HepG2 (cell line): ENCODE measurements at regions not wholly inside any gene's neighbourhood (a gene's known extent, or its start where the extent isn't known, plus 50 kb on each side); places are given as distances from the start of the nearest gene placed in this dataset.

Experiments used
- ATAC-seq: fragments of 200-7000 bp; cut with Tn5 transposase; 3 replicates; pipeline ENCODE4 v1.9.1; 2020; ENCODE audit warnings: mild to moderate bottlenecking, moderate library complexity
- BruUV-seq: library from RNA; stranded (reverse); fragments of 400-500 nt; replicated peaks from 2 replicates; lab custom pipeline; 2021; lab: Mats Ljungman, UMichigan
- CTCF ChIA-PET: fragments of 300-600 bp; formaldehyde crosslinking; extraction: SDS; loops from one replicate; lab custom pipeline; 2021; ENCODE audit warnings: low total read pairs, inconsistent platforms, low intra/inter-chr PET ratio; lab: Yijun Ruan, JAX
- POLR2A ChIA-PET: fragments of 350-600 bp; sonication (Branson Sonifier 250); formaldehyde crosslinking; loops from one replicate; lab custom pipeline; 2020; ENCODE audit warnings: antibody characterized with exemption, inconsistent platforms; lab: Yijun Ruan, JAX
- DNase-seq: peaks from one replicate; pipeline ENCODE4 v3.0.0-alpha.2; 2015; ENCODE audit warnings: low spot score
- FAIRE-seq: peaks from 3 replicates; lab custom pipeline; 2011; peaks lifted over from hg19 to GRCh38; lab: Jason Lieb, UNC
- H2AFZ ChIP-seq: one replicate; pipeline ENCODE4 v1.6.1; 2011; ENCODE audit warnings: low read length, inconsistent platforms
- H3K27ac ChIP-seq: fragments of 300-600 bp; 3 replicates; pipeline ENCODE4 v1.8.0; 2011; ENCODE audit warnings: mixed run types, mild to moderate bottlenecking, mixed read lengths, low read length, inconsistent platforms; ENCODE audit not compliant: insufficient read depth; ENCODE audit errors: extremely low read length
- H3K27me3 ChIP-seq, 2 experiments: fragments of 200-600 bp in 1 of 2; 2 replicates in 1 of 2; 3 replicates in 1 of 2; pipeline versions ENCODE4 v1.6.0 to v1.8.0; 2011; ENCODE audit warnings: low read length in 2 of 2, mild to moderate bottlenecking in 2 of 2, moderate library complexity in 2 of 2, inconsistent platforms in 1 of 2; ENCODE audit not compliant: insufficient read depth in 2 of 2, control insufficient read depth in 1 of 2
- H3K36me3 ChIP-seq, 2 experiments: fragments of 200-600 bp in 1 of 2; replicated peaks in 1 of 2; 2 replicates in 1 of 2; 3 replicates in 1 of 2; pipeline versions ENCODE4 v1.5.1 to v1.8.0; 2011; ENCODE audit warnings: low read length in 2 of 2, inconsistent platforms in 1 of 2; ENCODE audit not compliant: insufficient read depth in 2 of 2, control insufficient read depth in 1 of 2
- H3K4me1 ChIP-seq: 2 replicates; pipeline ENCODE4 v1.5.1; 2012; ENCODE audit warnings: low read length, inconsistent platforms; ENCODE audit not compliant: insufficient read depth
- H3K4me2 ChIP-seq: 2 replicates; pipeline ENCODE4 v1.6.0; 2011; ENCODE audit warnings: low read depth, low read length, inconsistent platforms
- H3K4me3 ChIP-seq, 3 experiments: fragments of 200-600 bp in 1 of 3; sonication (generic), shearing (Covaris generic) in 1 of 3; replicated peaks in 1 of 3; 2 replicates each; pipeline ENCODE4 v1.5.1; 2011 to 2016; ENCODE audit warnings: low read length in 3 of 3, inconsistent platforms in 2 of 3, low read depth in 2 of 3, mild to moderate bottlenecking in 2 of 3, control low read depth in 1 of 3, mixed read lengths in 1 of 3; ENCODE audit not compliant: insufficient read depth in 1 of 3
- H3K79me2 ChIP-seq: one replicate; pipeline ENCODE4 v1.6.1; 2011; ENCODE audit warnings: low read length, inconsistent platforms; ENCODE audit not compliant: insufficient read depth
- H3K9ac ChIP-seq: 2 replicates; pipeline ENCODE4 v1.6.0; 2011; ENCODE audit warnings: mild to moderate bottlenecking, low read depth, low read length, inconsistent platforms; ENCODE audit not compliant: insufficient read depth
- H3K9me3 ChIP-seq: 2 replicates; pipeline ENCODE4 v1.5.1; 2012; ENCODE audit warnings: mild to moderate bottlenecking, low read length
- H4K20me1 ChIP-seq: 2 replicates; pipeline ENCODE4 v1.6.0; 2011; ENCODE audit warnings: inconsistent platforms, mild to moderate bottlenecking, low read length, moderate library complexity; ENCODE audit not compliant: insufficient read depth
- DNMT1 ChIP-seq: sonication (generic); formaldehyde crosslinking; IDR thresholded peaks from 2 replicates; pipeline ENCODE4 v1.5.1; 2020; ENCODE audit warnings: mild to moderate bottlenecking, missing genetic modification reagents
- LCORL ChIP-seq, 2 experiments: fragments of 450-650 bp in 1 of 2; sonication (generic) in 1 of 2; formaldehyde crosslinking in 1 of 2; IDR thresholded peaks; 2 replicates each; pipeline versions ENCODE4 v1.5.0 to v1.6.1; 2017 to 2020; ENCODE audit warnings: antibody characterized with exemption in 1 of 2, missing genetic modification reagents in 1 of 2
- MED8 ChIP-seq: sonication (generic); formaldehyde crosslinking; IDR thresholded peaks from 2 replicates; pipeline ENCODE4 v1.8.1; 2023; ENCODE audit warnings: mild to moderate bottlenecking, missing genetic modification reagents; ENCODE audit not compliant: insufficient replicate concordance
- SMARCC2 ChIP-seq: fragments of 450-650 bp; IDR thresholded peaks from 2 replicates; pipeline ENCODE4 v1.6.1; 2017; ENCODE audit warnings: antibody characterized with exemption, mild to moderate bottlenecking
- SP4 ChIP-seq: sonication (generic); formaldehyde crosslinking; IDR thresholded peaks from 2 replicates; pipeline ENCODE4 v1.8.1; 2023; ENCODE audit warnings: mild to moderate bottlenecking, missing genetic modification reagents
- ZNF546 ChIP-seq: sonication (generic); formaldehyde crosslinking; conservative IDR thresholded peaks from 2 replicates; pipeline ENCODE4 v1.8.1; 2023; ENCODE audit warnings: mild to moderate bottlenecking, missing genetic modification reagents
- WGBS: methylation state at CpG from one replicate; pipeline ENCODE4 v1.1.6; 2017; ENCODE audit warnings: low lambda C conversion rate; 5-methylcytosine and 5-hydroxymethylcytosine counted together
- in situ Hi-C: cut with HindIII; loops from 2 replicates; pipeline ENCODE4 v1.10.0; 2017; ENCODE audit warnings: low pct_unique_long_range_greater_than_20kb; ENCODE audit not compliant: extremely low pct_ligation_motif_present
- intact Hi-C: fragments of 100-400 bp; cut with micrococcal nuclease; formaldehyde crosslinking; loops from one replicate; pipeline ENCODE4 v1.10.0; 2022; ENCODE audit not compliant: unreplicated experiment
- TF ChIP-seq, protein P1 (sequence below): sonication (generic); formaldehyde crosslinking; IDR thresholded peaks from 2 replicates; pipeline ENCODE4 v1.9.0; 2021; ENCODE audit warnings: missing genetic modification reagents, mild to moderate bottlenecking, borderline replicate concordance
- TF ChIP-seq, protein P2 (sequence below): sonication (generic); formaldehyde crosslinking; IDR thresholded peaks from 2 replicates; pipeline ENCODE4 v1.4.0; 2020; ENCODE audit warnings: mild to moderate bottlenecking, missing genetic modification reagents

DNA sequence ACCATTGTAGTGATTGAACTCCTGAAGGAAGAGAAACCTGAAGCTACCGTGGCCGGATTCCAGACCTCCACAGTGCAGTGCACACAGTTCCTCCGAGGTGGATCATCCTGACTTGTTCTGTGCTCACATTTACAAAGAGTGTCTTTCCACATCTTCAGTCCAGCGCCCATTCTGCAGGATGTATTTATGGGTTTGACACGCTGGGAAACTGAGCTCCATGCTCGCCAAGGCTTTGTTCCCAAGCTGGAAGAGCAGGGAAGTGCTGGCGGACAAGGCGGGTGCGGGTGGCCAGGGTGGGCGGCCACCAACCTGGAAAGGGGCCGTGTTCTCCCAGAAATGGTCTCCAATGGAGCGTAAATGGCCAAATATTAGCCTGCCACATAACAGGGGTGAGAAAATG lies 227.9 kb downstream of the IRF8 start:
- Histone ChIP-seq H3K79me2 (no peaks in the 10 kb centered on the region), H4K20me1 (no peaks in the 10 kb centered on the region), H3K4me3 (no peak overlapping the region), H3K9ac (no peak overlapping the region), H3K27ac (no peak overlapping the region), H3K9me3 (no peaks in the 10 kb centered on the region), H3K4me2 (no peak overlapping the region), H3K4me1 (no peaks in the 10 kb centered on the region), H2AFZ (no peak overlapping the region), H3K36me3 (no peaks in the 10 kb centered on the region), H3K27me3 (peaks cover 2 to 9% of the 10 kb centered on the region in 2 experiments; a peak in 2 of 5 replicates)
- CTCF ChIA-PET = no interaction called here
- DNase-seq (no peak), ATAC-seq (no peak), FAIRE-seq (no peak)
- POLR2A ChIA-PET = no interaction called here
- in situ Hi-C loops = no loop called here
- intact Hi-C loops = no loop called here
- no TSS peak for BruUV-seq
- TF ChIP-seq, protein P1, sequence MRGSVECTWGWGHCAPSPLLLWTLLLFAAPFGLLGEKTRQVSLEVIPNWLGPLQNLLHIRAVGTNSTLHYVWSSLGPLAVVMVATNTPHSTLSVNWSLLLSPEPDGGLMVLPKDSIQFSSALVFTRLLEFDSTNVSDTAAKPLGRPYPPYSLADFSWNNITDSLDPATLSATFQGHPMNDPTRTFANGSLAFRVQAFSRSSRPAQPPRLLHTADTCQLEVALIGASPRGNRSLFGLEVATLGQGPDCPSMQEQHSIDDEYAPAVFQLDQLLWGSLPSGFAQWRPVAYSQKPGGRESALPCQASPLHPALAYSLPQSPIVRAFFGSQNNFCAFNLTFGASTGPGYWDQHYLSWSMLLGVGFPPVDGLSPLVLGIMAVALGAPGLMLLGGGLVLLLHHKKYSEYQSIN (CRISPR knock-in tag) = no peak
- TF ChIP-seq, protein P2, sequence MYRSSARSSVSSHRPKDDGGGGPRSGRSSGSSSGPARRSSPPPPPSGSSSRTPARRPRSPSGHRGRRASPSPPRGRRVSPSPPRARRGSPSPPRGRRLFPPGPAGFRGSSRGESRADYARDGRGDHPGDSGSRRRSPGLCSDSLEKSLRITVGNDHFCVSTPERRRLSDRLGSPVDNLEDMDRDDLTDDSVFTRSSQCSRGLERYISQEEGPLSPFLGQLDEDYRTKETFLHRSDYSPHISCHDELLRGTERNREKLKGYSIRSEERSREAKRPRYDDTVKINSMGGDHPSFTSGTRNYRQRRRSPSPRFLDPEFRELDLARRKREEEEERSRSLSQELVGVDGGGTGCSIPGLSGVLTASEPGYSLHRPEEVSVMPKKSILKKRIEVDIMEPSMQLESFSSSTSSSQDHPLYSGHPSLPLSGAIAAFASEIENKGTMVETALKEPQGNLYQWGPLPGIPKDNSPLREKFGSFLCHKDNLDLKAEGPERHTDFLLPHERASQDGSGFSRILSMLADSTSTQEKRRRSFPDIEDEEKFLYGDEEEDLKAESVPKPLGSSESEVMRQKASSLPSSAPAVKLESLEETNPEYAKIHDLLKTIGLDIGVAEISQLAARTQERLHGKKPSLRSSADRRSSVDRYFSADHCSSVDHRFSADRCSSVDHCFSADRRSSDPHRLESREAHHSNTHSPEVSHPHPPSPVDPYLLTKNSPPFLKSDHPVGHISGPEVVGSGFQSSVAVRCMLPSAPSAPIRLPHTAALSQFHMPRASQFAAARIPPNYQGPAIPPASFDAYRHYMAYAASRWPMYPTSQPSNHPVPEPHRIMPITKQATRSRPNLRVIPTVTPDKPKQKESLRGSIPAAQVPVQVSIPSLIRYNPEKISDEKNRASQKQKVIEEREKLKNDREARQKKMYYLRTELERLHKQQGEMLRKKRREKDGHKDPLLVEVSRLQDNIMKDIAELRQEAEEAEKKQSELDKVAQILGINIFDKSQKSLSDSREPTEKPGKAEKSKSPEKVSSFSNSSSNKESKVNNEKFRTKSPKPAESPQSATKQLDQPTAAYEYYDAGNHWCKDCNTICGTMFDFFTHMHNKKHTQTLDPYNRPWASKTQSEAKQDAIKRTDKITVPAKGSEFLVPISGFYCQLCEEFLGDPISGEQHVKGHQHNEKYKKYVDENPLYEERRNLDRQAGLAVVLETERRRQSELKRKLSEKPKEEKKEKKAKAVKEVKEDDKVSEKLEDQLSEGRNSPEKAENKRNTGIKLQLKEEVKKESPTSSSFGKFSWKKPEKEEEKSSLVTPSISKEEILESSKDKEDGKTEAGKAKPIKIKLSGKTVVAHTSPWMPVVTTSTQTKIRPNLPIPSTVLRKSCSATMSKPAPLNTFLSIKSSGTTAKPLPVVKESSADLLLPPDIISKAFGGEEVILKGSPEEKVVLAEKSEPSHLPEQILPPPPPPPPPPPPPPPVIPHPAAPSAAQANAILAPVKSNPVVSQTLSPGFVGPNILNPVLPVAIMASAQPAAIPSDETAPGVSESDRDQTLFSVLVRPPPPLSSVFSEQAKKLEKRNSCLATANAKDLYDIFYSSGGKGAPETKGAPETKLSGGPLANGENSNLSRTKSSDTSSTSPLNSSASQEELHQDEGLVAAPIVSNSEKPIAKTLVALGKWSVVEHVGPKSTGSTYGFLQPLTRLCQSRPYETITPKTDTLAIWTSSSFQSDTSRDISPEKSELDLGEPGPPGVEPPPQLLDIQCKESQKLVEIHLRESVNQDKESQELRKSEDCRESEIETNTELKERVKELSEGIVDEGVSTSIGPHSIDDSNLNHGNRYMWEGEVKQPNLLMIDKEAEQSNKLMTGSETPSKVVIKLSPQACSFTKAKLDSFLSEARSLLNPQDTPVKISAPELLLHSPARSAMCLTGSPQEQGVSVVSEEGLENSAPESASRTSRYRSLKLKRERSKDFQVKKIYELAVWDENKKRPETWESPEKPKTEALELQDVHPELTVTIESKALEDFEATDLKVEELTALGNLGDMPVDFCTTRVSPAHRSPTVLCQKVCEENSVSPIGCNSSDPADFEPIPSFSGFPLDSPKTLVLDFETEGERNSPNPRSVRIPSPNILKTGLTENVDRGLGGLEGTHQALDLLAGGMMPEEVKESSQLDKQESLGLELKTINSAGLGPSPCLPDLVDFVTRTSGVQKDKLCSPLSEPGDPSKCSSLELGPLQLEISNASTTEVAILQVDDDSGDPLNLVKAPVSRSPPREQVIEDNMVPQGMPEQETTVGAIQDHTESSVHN (CRISPR knock-in tag) = no peak
- TF ChIP-seq MED8 (CRISPR knock-in tag) (no peak), LCORL (IDR thresholded peaks at IDR 0.05) (no peak), LCORL (CRISPR knock-in tag; IDR thresholded peaks at IDR 0.05) (no peak), SMARCC2 (no peak), SP4 (CRISPR knock-in tag) (no peak), DNMT1 (CRISPR knock-in tag) (no peak), ZNF546 (no peak)
- WGBS = 66% methylated on average over 12 of the region's 12 CpGs
